ENCODE measurements at regions not wholly inside any gene's neighbourhood (a gene's known extent, or its start where the extent isn't known, plus 50 kb on each side); places are given as distances from the start of the nearest gene placed in this dataset.

GRCh38 chr2:43171789-43172188, 54.6 kb downstream of the ZFP36L2 start:
- no peaks in the 10 kb centered on the region for H3K27me3 ChIP-seq (ENCODE audit: insufficient read depth, low read length)
- no peak overlapping the region for H2AFZ ChIP-seq (ENCODE audit: low read depth, low read length)
- no peaks in the 10 kb centered on the region for H3K9me3 ChIP-seq (ENCODE audit: low read length)
- no peaks in the 10 kb centered on the region for H3K36me3 ChIP-seq (ENCODE audit: insufficient read depth, low read length)
- peaks cover 22% of the 10 kb centered on the region for H3K4me1 ChIP-seq (ENCODE audit: insufficient read depth, low read length)
- no peak overlapping the region for H3K4me3 ChIP-seq (ENCODE audit: low read length)

- H3K27me3 ChIP-seq (ENCODE audit: insufficient read depth, low read length), result no peaks in the 10 kb centered on the region
- no peak overlapping the region for H3K4me3 ChIP-seq (ENCODE audit: low read length)
- H2AFZ ChIP-seq (ENCODE audit: low read depth, low read length), result no peak overlapping the region
Observed at GRCh38 chr2:43170405-43171105, 55.9 kb downstream of the ZFP36L2 start.

GRCh38 chr2:43169987-43170386, 56.4 kb downstream of the ZFP36L2 start:
- Histone ChIP-seq H3K9me3 (ENCODE audit: low read length) (no peaks in the 10 kb centered on the region), H3K36me3 (ENCODE audit: insufficient read depth, low read length) (no peaks in the 10 kb centered on the region), H3K4me1 (ENCODE audit: insufficient read depth, low read length) (peaks cover 19% of the 10 kb centered on the region), H2AFZ (ENCODE audit: low read depth, low read length) (no peak overlapping the region), H3K4me3 (ENCODE audit: low read length) (no peak overlapping the region), H3K27me3 (ENCODE audit: insufficient read depth, low read length) (no peaks in the 10 kb centered on the region)

More at GRCh38 chr2:43170405-43171105, 55.9 kb downstream of the ZFP36L2 start:
- H3K9me3 ChIP-seq (ENCODE audit: low read length), result no peaks in the 10 kb centered on the region
- H3K36me3 ChIP-seq (ENCODE audit: insufficient read depth, low read length), result no peaks in the 10 kb centered on the region
- peaks cover 22% of the 10 kb centered on the region for H3K4me1 ChIP-seq (ENCODE audit: insufficient read depth, low read length)

- Histone ChIP-seq H3K4me1 (ENCODE audit: insufficient read depth, low read length) (peaks cover 13% of the 10 kb centered on the region), H3K36me3 (ENCODE audit: insufficient read depth, low read length) (no peaks in the 10 kb centered on the region), H3K27me3 (ENCODE audit: insufficient read depth, low read length) (no peaks in the 10 kb centered on the region), H3K4me3 (ENCODE audit: low read length) (no peak overlapping the region), H3K9me3 (ENCODE audit: low read length) (no peaks in the 10 kb centered on the region), H2AFZ (ENCODE audit: low read depth, low read length) (no peak overlapping the region)
Observed at GRCh38 chr2:43169099-43169945, 57.1 kb downstream of the ZFP36L2 start.

- H3K27me3 ChIP-seq (ENCODE audit: insufficient read depth, low read length), result no peaks in the 10 kb centered on the region
- no peaks in the 10 kb centered on the region for H3K9me3 ChIP-seq (ENCODE audit: low read length)
- H3K4me3 ChIP-seq (ENCODE audit: low read length), result no peak overlapping the region
- no peaks in the 10 kb centered on the region for H3K36me3 ChIP-seq (ENCODE audit: insufficient read depth, low read length)
- H2AFZ ChIP-seq (ENCODE audit: low read depth, low read length), result no peak overlapping the region
- H3K4me1 ChIP-seq (ENCODE audit: insufficient read depth, low read length), result peaks cover 10% of the 10 kb centered on the region
Observed at GRCh38 chr2:43168016-43168369, 58.4 kb downstream of the ZFP36L2 start.

GRCh38 chr2:43165378-43166069, 60.9 kb downstream of the ZFP36L2 start:
- H3K9me3 ChIP-seq (ENCODE audit: low read length), result no peaks in the 10 kb centered on the region
- no peak overlapping the region for H3K4me3 ChIP-seq (ENCODE audit: low read length)
- H2AFZ ChIP-seq (ENCODE audit: low read depth, low read length), result no peak overlapping the region
- H3K4me1 ChIP-seq (ENCODE audit: insufficient read depth, low read length), result peaks cover 13% of the 10 kb centered on the region
- no peaks in the 10 kb centered on the region for H3K27me3 ChIP-seq (ENCODE audit: insufficient read depth, low read length)
- no peaks in the 10 kb centered on the region for H3K36me3 ChIP-seq (ENCODE audit: insufficient read depth, low read length)

GRCh38 chr2:43164686-43165085, 61.7 kb downstream of the ZFP36L2 start:
- no peaks in the 10 kb centered on the region for H3K27me3 ChIP-seq (ENCODE audit: insufficient read depth, low read length)
- H2AFZ ChIP-seq (ENCODE audit: low read depth, low read length), result no peak overlapping the region
- H3K36me3 ChIP-seq (ENCODE audit: insufficient read depth, low read length), result no peaks in the 10 kb centered on the region
- H3K9me3 ChIP-seq (ENCODE audit: low read length), result no peaks in the 10 kb centered on the region
- peaks cover 13% of the 10 kb centered on the region for H3K4me1 ChIP-seq (ENCODE audit: insufficient read depth, low read length)
- no peak overlapping the region for H3K4me3 ChIP-seq (ENCODE audit: low read length)

- Histone ChIP-seq H3K9me3 (ENCODE audit: low read length) (no peaks in the 10 kb centered on the region), H2AFZ (ENCODE audit: low read depth, low read length) (no peak overlapping the region), H3K36me3 (ENCODE audit: insufficient read depth, low read length) (no peaks in the 10 kb centered on the region), H3K27me3 (ENCODE audit: insufficient read depth, low read length) (no peaks in the 10 kb centered on the region), H3K4me1 (ENCODE audit: insufficient read depth, low read length) (peaks cover 16% of the 10 kb centered on the region), H3K4me3 (ENCODE audit: low read length) (no peak overlapping the region)
Observed at GRCh38 chr2:43163584-43164270, 62.7 kb downstream of the ZFP36L2 start.

GRCh38 chr2:43162511-43162776, 64.0 kb downstream of the ZFP36L2 start:
- Histone ChIP-seq H3K4me1 (ENCODE audit: insufficient read depth, low read length) (peaks cover 21% of the 10 kb centered on the region), H3K9me3 (ENCODE audit: low read length) (no peaks in the 10 kb centered on the region), H2AFZ (ENCODE audit: low read depth, low read length) (no peak overlapping the region), H3K27me3 (ENCODE audit: insufficient read depth, low read length) (no peaks in the 10 kb centered on the region), H3K36me3 (ENCODE audit: insufficient read depth, low read length) (no peaks in the 10 kb centered on the region), H3K4me3 (ENCODE audit: low read length) (no peak overlapping the region)

- Histone ChIP-seq H3K4me1 (ENCODE audit: insufficient read depth, low read length) (peaks cover 21% of the 10 kb centered on the region), H3K36me3 (ENCODE audit: insufficient read depth, low read length) (no peaks in the 10 kb centered on the region), H3K4me3 (ENCODE audit: low read length) (no peak overlapping the region), H3K27me3 (ENCODE audit: insufficient read depth, low read length) (no peaks in the 10 kb centered on the region), H2AFZ (ENCODE audit: low read depth, low read length) (no peak overlapping the region), H3K9me3 (ENCODE audit: low read length) (no peaks in the 10 kb centered on the region)
Observed at GRCh38 chr2:43161650-43162510, 64.5 kb downstream of the ZFP36L2 start.

GRCh38 chr2:43160778-43161177, 65.6 kb downstream of the ZFP36L2 start:
- no peak overlapping the region for H3K4me3 ChIP-seq (ENCODE audit: low read length)
- H3K27me3 ChIP-seq (ENCODE audit: insufficient read depth, low read length), result no peaks in the 10 kb centered on the region
- H3K4me1 ChIP-seq (ENCODE audit: insufficient read depth, low read length), result peaks cover 21% of the 10 kb centered on the region
- H3K9me3 ChIP-seq (ENCODE audit: low read length), result no peaks in the 10 kb centered on the region
- no peaks in the 10 kb centered on the region for H3K36me3 ChIP-seq (ENCODE audit: insufficient read depth, low read length)
- H2AFZ ChIP-seq (ENCODE audit: low read depth, low read length), result no peak overlapping the region

- no peaks in the 10 kb centered on the region for H3K36me3 ChIP-seq (ENCODE audit: insufficient read depth, low read length)
- no peak overlapping the region for H2AFZ ChIP-seq (ENCODE audit: low read depth, low read length)
- H3K9me3 ChIP-seq (ENCODE audit: low read length), result no peaks in the 10 kb centered on the region
- no peaks in the 10 kb centered on the region for H3K27me3 ChIP-seq (ENCODE audit: insufficient read depth, low read length)
- H3K4me1 ChIP-seq (ENCODE audit: insufficient read depth, low read length), result peaks cover 21% of the 10 kb centered on the region
- H3K4me3 ChIP-seq (ENCODE audit: low read length), result no peak overlapping the region
Observed at GRCh38 chr2:43159797-43160196, 66.6 kb downstream of the ZFP36L2 start.
